HCT116 (cell line): ENCODE measurements at regions not wholly inside any gene's neighbourhood (a gene's known extent, or its start where the extent isn't known, plus 50 kb on each side); places are given as distances from the start of the nearest gene placed in this dataset.

ENCODE experiments used
- ATAC-seq: fragments of 200-7000 bp; cut with Tn5 transposase; 2 replicates; pipeline ENCODE4 v1.9.1; 2020; ENCODE audit warnings: mild to moderate bottlenecking, moderate library complexity
- BruUV-seq: library from RNA; stranded (reverse); fragments of 400-500 nt; replicated peaks from 2 replicates; lab custom pipeline; 2021; lab: Mats Ljungman, UMichigan
- CTCF ChIA-PET: fragments of 300-600 bp; sonication (Branson Sonifier 250); formaldehyde crosslinking; loops from one replicate; lab custom pipeline; 2021; ENCODE audit warnings: antibody characterized with exemption; lab: Charles Lee
- POLR2A ChIA-PET: fragments of 300-600, 350-600 bp; sonication (Branson Sonifier 250); formaldehyde crosslinking; loops from one replicate; lab custom pipeline; 2021; ENCODE audit warnings: antibody characterized with exemption; lab: Charles Lee
- RAD21 ChIA-PET, 2 experiments: fragments of 300-600 bp; sonication (Branson Sonifier 250); formaldehyde crosslinking; loops; one replicate each; lab custom pipeline; 2023; ENCODE audit warnings: low total read pairs in 2 of 2; ENCODE audit not compliant: uncharacterized antibody in 2 of 2, unreplicated experiment in 2 of 2, low non-redundant PET in 1 of 2; lab: Charles Lee
- DNase-seq: peaks from one replicate; pipeline ENCODE4 v3.0.0-alpha.2; 2010; ENCODE audit warnings: low read depth, low spot score
- H2AFZ ChIP-seq: fragments of 200-600 bp; shearing (Covaris generic), sonication (generic); 2 replicates; pipeline ENCODE4 v1.6.1; 2017; ENCODE audit warnings: low read depth, mixed run types, mixed read lengths, antibody characterized with exemption, low read length; ENCODE audit not compliant: poor library complexity, severe bottlenecking
- H3K27ac ChIP-seq: 2 replicates; pipeline ENCODE4 v1.5.1; 2012; ENCODE audit warnings: low read depth, low read length
- H3K27me3 ChIP-seq: fragments of 200-600 bp; sonication (generic); 2 replicates; pipeline ENCODE4 v1.6.1; 2016; ENCODE audit warnings: mixed run types, low read length, mixed read lengths; ENCODE audit not compliant: insufficient read depth
- H3K36me3 ChIP-seq, 2 experiments: fragments of 200-500 bp in 1 of 2; fragments of 200-600 bp in 1 of 2; sonication (Bioruptor generic) in 1 of 2; sonication (generic) in 1 of 2; 2 replicates each; pipeline versions ENCODE4 v1.5.1 to v1.6.1; 2014 to 2016; ENCODE audit warnings: low read length in 2 of 2, inconsistent platforms in 1 of 2, mixed read lengths in 1 of 2, mixed run types in 1 of 2; ENCODE audit not compliant: insufficient read depth in 2 of 2, control insufficient read depth in 1 of 2
- H3K4me1 ChIP-seq, 2 experiments: fragments of 200-600 bp in 1 of 2; sonication (generic) in 1 of 2; 2 replicates each; pipeline versions ENCODE4 v1.5.1 to v1.6.1; 2012 to 2017; ENCODE audit warnings: low read length in 2 of 2, inconsistent platforms in 1 of 2, mild to moderate bottlenecking in 1 of 2, mixed read lengths in 1 of 2, mixed run types in 1 of 2, moderate library complexity in 1 of 2; ENCODE audit not compliant: insufficient read depth in 2 of 2, control insufficient read depth in 1 of 2
- H3K4me2 ChIP-seq: fragments of 200-600 bp; sonication (generic); 2 replicates; pipeline ENCODE4 v1.6.1; 2017; ENCODE audit warnings: mixed run types, low read length, mixed read lengths
- H3K4me3 ChIP-seq, 2 experiments: fragments of 200-600 bp in 1 of 2; sonication (generic) in 1 of 2; replicated peaks in 1 of 2; 2 replicates each; pipeline ENCODE4 v1.5.1; 2011 to 2016; ENCODE audit warnings: low read length in 2 of 2, control low read depth in 1 of 2, low read depth in 1 of 2, mild to moderate bottlenecking in 1 of 2, mixed read lengths in 1 of 2, mixed run types in 1 of 2
- H3K79me2 ChIP-seq: fragments of 200-600 bp; sonication (generic); 2 replicates; pipeline ENCODE4 v1.6.1; 2017; ENCODE audit warnings: mild to moderate bottlenecking, mixed run types, low read length, moderate library complexity, mixed read lengths; ENCODE audit not compliant: insufficient read depth
- H3K9ac ChIP-seq: fragments of 200-600 bp; sonication (generic); 2 replicates; pipeline ENCODE4 v1.6.1; 2016; ENCODE audit warnings: low read length, mixed read lengths
- H3K9me2 ChIP-seq: fragments of 200-600 bp; sonication (generic), shearing (Covaris generic); 2 replicates; pipeline ENCODE4 v1.6.1; 2017; ENCODE audit warnings: mixed run types, mild to moderate bottlenecking, moderate library complexity; ENCODE audit not compliant: insufficient read depth
- H3K9me3 ChIP-seq, 2 experiments: fragments of 200-500 bp in 1 of 2; fragments of 200-600 bp in 1 of 2; sonication (Bioruptor generic) in 1 of 2; sonication (generic) in 1 of 2; 2 replicates each; pipeline ENCODE4 v1.6.1; 2014 to 2017; ENCODE audit warnings: low read length in 2 of 2, mixed read lengths in 2 of 2, inconsistent platforms in 1 of 2, low read depth in 1 of 2, mild to moderate bottlenecking in 1 of 2, mixed run types in 1 of 2, moderate library complexity in 1 of 2; ENCODE audit not compliant: control insufficient read depth in 1 of 2, insufficient read depth in 1 of 2
- H4K20me1 ChIP-seq: fragments of 200-600 bp; sonication (generic), shearing (Covaris generic); 2 replicates; pipeline ENCODE4 v1.6.1; 2017; ENCODE audit warnings: mixed run types, mild to moderate bottlenecking, moderate library complexity; ENCODE audit not compliant: insufficient read depth
- ATF3 ChIP-seq: IDR thresholded peaks from 2 replicates; pipeline ENCODE4 v1.6.1; 2012
- CBX3 ChIP-seq: IDR thresholded peaks from 2 replicates; pipeline ENCODE4 v1.6.1; 2012; ENCODE audit warnings: low read depth
- CEBPB ChIP-seq: IDR thresholded peaks from 2 replicates; pipeline ENCODE4 v1.6.1; 2012; ENCODE audit warnings: low read depth
- CTCF ChIP-seq, 3 experiments: fragments of 200-600 bp in 1 of 3; sonication (generic) in 1 of 3; IDR thresholded peaks in 2 of 3; conservative IDR thresholded peaks in 1 of 3; 2 replicates each; pipeline ENCODE4 v1.5.1; 2012 to 2017; ENCODE audit warnings: low read depth in 2 of 3, low read length in 2 of 3, antibody characterized with exemption in 1 of 3, borderline replicate concordance in 1 of 3, control low read depth in 1 of 3, mild to moderate bottlenecking in 1 of 3, mixed read lengths in 1 of 3, mixed run types in 1 of 3, moderate library complexity in 1 of 3; ENCODE audit not compliant: insufficient read depth in 1 of 3
- EGR1 ChIP-seq: IDR thresholded peaks from 2 replicates; pipeline ENCODE4 v1.6.1; 2012; ENCODE audit warnings: low read depth
- ELF1 ChIP-seq: IDR thresholded peaks from 2 replicates; pipeline ENCODE4 v1.6.1; 2012; ENCODE audit warnings: low read depth, borderline replicate concordance
- EZH2 ChIP-seq: fragments of 200-600 bp; sonication (generic); IDR thresholded peaks from 2 replicates; pipeline ENCODE4 v1.6.1; 2017; ENCODE audit warnings: antibody characterized with exemption, mixed run types
- EZH2phosphoT487 ChIP-seq: fragments of 200-600 bp; IDR thresholded peaks from 2 replicates; pipeline ENCODE4 v1.6.1; 2018; ENCODE audit warnings: antibody characterized with exemption, borderline replicate concordance
- FOSL1 ChIP-seq: IDR thresholded peaks from 2 replicates; pipeline ENCODE4 v1.6.1; 2012; ENCODE audit warnings: low read depth
- JUND ChIP-seq: IDR thresholded peaks from 2 replicates; pipeline ENCODE4 v1.6.1; 2012
- POLR2AphosphoS5 ChIP-seq: IDR thresholded peaks from 2 replicates; pipeline ENCODE4 v1.6.1; 2011; ENCODE audit warnings: mild to moderate bottlenecking, low read depth, low read length, moderate library complexity
- SIN3A ChIP-seq: IDR thresholded peaks from 2 replicates; pipeline ENCODE4 v1.6.1; 2012; ENCODE audit warnings: low read depth
- SP1 ChIP-seq: IDR thresholded peaks from 2 replicates; pipeline ENCODE4 v1.6.1; 2012; ENCODE audit warnings: low read depth
- SRF ChIP-seq: IDR thresholded peaks from 2 replicates; pipeline ENCODE4 v1.6.1; 2012; ENCODE audit warnings: low read depth
- TCF7L2 ChIP-seq: IDR thresholded peaks from 2 replicates; pipeline ENCODE4 v1.7.0; 2011; ENCODE audit warnings: borderline replicate concordance, inconsistent platforms; ENCODE audit not compliant: insufficient read depth, insufficient read length; ENCODE audit errors: extremely low read depth
- YY1 ChIP-seq: IDR thresholded peaks from 2 replicates; pipeline ENCODE4 v1.6.1; 2011; ENCODE audit warnings: low read length, low read depth, moderate library complexity, mild to moderate bottlenecking; ENCODE audit not compliant: insufficient replicate concordance; ENCODE audit errors: extremely low read depth
- ZFX ChIP-seq: fragments of 450-650 bp; IDR thresholded peaks from 2 replicates; pipeline ENCODE4 v1.6.1; 2017
- intact Hi-C: fragments of 100-400 bp; cut with micrococcal nuclease; formaldehyde crosslinking; loops from 2 replicates; pipeline ENCODE4 v1.10.0; 2022
- TF ChIP-seq, protein P1 (sequence below): IDR thresholded peaks from 2 replicates; pipeline ENCODE4 v1.6.1; 2012

DNA sequence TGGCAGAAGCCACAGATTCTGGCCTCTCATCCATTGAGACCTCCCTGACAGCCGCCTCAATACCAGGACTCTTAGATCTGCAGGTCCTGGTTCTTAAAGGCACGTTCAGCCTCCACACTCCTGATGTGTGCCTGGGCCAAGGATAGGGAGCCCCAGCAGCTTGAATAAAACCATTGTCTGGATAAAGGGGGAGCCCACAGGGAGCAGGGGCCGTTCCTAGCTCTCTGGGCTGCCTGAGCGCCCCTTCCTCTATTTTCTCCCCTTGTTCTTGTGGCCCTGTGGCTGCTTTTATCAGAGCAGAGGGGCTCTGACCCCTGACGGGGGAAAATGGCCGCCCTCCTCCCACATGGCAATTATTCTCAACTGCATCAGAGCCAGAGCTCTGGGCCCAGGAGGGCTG lies 200.8 kb downstream of the HUNK start:
- no peak overlapping the region for H3K27ac ChIP-seq
- no peaks in the 10 kb centered on the region for H3K9me2 ChIP-seq
- ChIA-PET RAD21 (no interaction called here), CTCF (no interaction called here), POLR2A (no interaction called here)
- no peaks in the 10 kb centered on the region for H3K79me2 ChIP-seq
- no peak overlapping the region for H3K4me2 ChIP-seq
- no peak overlapping the region for H2AFZ ChIP-seq
- intact Hi-C loops: no loop called here
- no peaks in the 10 kb centered on the region for H3K9me3 ChIP-seq
- no peaks in the 10 kb centered on the region for H3K36me3 ChIP-seq
- H3K4me3 ChIP-seq: no peak overlapping the region
- TF ChIP-seq POLR2AphosphoS5: no peak
- no peak for TF ChIP-seq ELF1
- TF ChIP-seq CEBPB: no peak
- TF ChIP-seq FOSL1: no peak
- no peak for TF ChIP-seq TCF7L2
- TF ChIP-seq, protein P1, sequence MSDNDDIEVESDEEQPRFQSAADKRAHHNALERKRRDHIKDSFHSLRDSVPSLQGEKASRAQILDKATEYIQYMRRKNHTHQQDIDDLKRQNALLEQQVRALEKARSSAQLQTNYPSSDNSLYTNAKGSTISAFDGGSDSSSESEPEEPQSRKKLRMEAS: no peak
- no peak for TF ChIP-seq JUND
- TF ChIP-seq ATF3: no peak
- TF ChIP-seq SP1: no peak
- H4K20me1 ChIP-seq: no peaks in the 10 kb centered on the region
- no peak overlapping the region for H3K9ac ChIP-seq
- H3K27me3 ChIP-seq: peaks cover 8% of the 10 kb centered on the region; the same call in 1 of the 2 replicates
- ATAC-seq: no peak
- no TSS peak for BruUV-seq
- H3K4me1 ChIP-seq: no peaks in the 10 kb centered on the region
- DNase-seq: no peak

DNA sequence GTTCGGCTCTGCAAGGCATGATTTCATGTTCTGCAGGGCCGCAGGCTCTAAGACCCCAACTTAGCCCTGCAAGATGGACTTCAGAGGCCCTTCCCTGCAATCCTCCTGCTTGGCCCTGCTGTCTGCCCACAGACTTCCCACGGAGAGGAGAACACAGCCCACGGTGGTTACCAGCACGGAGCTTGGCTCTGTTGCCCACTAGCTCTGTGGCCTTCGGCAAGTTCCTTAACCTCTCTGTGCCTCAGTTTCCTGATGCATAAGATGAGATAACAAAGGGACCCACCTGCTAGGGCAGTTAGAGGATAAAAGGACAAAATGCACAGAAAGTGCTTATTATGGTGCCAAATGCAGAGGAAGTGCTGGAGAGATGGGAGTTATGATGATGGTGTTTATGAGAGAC lies 200.4 kb downstream of the HUNK start:
- ChIA-PET RAD21 (no interaction called here), POLR2A (no interaction called here), CTCF (no interaction called here)
- Histone ChIP-seq H3K27me3 (peaks cover 8% of the 10 kb centered on the region; the same call in 1 of the 2 replicates), H3K9ac (no peak overlapping the region), H3K4me1 (no peaks in the 10 kb centered on the region), H3K79me2 (no peaks in the 10 kb centered on the region), H3K27ac (no peak overlapping the region), H3K9me3 (no peaks in the 10 kb centered on the region), H3K4me3 (no peak overlapping the region), H4K20me1 (no peaks in the 10 kb centered on the region), H3K36me3 (no peaks in the 10 kb centered on the region), H3K4me2 (no peak overlapping the region), H2AFZ (no peak overlapping the region), H3K9me2 (no peaks in the 10 kb centered on the region)
- DNase-seq (no peak), ATAC-seq (no peak)
- BruUV-seq: no TSS peak
- intact Hi-C loops: no loop called here
- no peak for TF ChIP-seq ZFX
- no peak for TF ChIP-seq CTCF (IDR thresholded peaks at IDR 0.05 in 2 of 3, conservative IDR thresholded peaks at IDR 0.05 in 1 of 3; ENCODE audit: borderline replicate concordance in 1 of 3, insufficient read depth in 1 of 3, low read depth in 2 of 3, low read length in 2 of 3)
- no peak for TF ChIP-seq SRF
- no peak for TF ChIP-seq FOSL1
- no peak for TF ChIP-seq JUND
- TF ChIP-seq, protein P1: no peak
- TF ChIP-seq CBX3: no peak
- no peak for TF ChIP-seq YY1
- no peak for TF ChIP-seq EZH2phosphoT487
- no peak for TF ChIP-seq EZH2
- no peak for TF ChIP-seq ELF1
- no peak for TF ChIP-seq POLR2AphosphoS5
- TF ChIP-seq SP1: no peak
- no peak for TF ChIP-seq EGR1
- TF ChIP-seq SIN3A: no peak
